CD14-positive monocyte (primary cell): ENCODE measurements at regions not wholly inside any gene's neighbourhood (a gene's known extent, or its start where the extent isn't known, plus 50 kb on each side); places are given as distances from the start of the nearest gene placed in this dataset.

ENCODE experiments used
- DNase-seq, 3 donors: peaks; one replicate each; pipeline ENCODE4 v3.0.0-alpha.2; 2011 to 2022
- H2AFZ ChIP-seq: 2 replicates; pipeline ENCODE4 v1.6.0; 2012; ENCODE audit warnings: mild to moderate bottlenecking, low read depth, low read length, inconsistent platforms; ENCODE audit not compliant: insufficient read depth, poor library complexity, severe bottlenecking
- H3K27ac ChIP-seq, 2 donors: 1 replicate in 1 of 2; 2 replicates in 1 of 2; pipeline ENCODE4 v1.5.1; 2012 to 2013; ENCODE audit warnings: low read length in 2 of 2, control low read depth in 1 of 2, inconsistent platforms in 1 of 2, low read depth in 1 of 2, mild to moderate bottlenecking in 1 of 2
- H3K27me3 ChIP-seq, 2 donors: one replicate each; pipeline versions ENCODE4 v1.6.0 to v1.6.1; 2011 to 2013; ENCODE audit warnings: low read length in 2 of 2; ENCODE audit not compliant: control insufficient read depth in 2 of 2, insufficient read depth in 2 of 2
- H3K36me3 ChIP-seq, 2 donors: replicated peaks in 1 of 2; 1 replicate in 1 of 2; 2 replicates in 1 of 2; pipeline versions ENCODE4 v1.5.1 to v1.6.1; 2012 to 2013; ENCODE audit warnings: low read length in 2 of 2, control low read depth in 1 of 2, inconsistent platforms in 1 of 2, mild to moderate bottlenecking in 1 of 2; ENCODE audit not compliant: insufficient read depth in 2 of 2, control insufficient read depth in 1 of 2
- H3K4me1 ChIP-seq, 2 donors: 1 replicate in 1 of 2; 2 replicates in 1 of 2; pipeline versions ENCODE4 v1.5.1 to v1.6.1; 2012 to 2013; ENCODE audit warnings: low read length in 2 of 2, control low read depth in 1 of 2, inconsistent platforms in 1 of 2, mild to moderate bottlenecking in 1 of 2, moderate library complexity in 1 of 2; ENCODE audit not compliant: insufficient read depth in 2 of 2, control insufficient read depth in 1 of 2
- H3K4me2 ChIP-seq: replicated peaks from 2 replicates; pipeline ENCODE3; 2012; ENCODE audit warnings: low read length, moderate library complexity, mild to moderate bottlenecking; ENCODE audit not compliant: poor library complexity, severe bottlenecking; ENCODE audit errors: extremely low read depth
- H3K4me3 ChIP-seq, 3 experiments: fragments of 200-600 bp in 1 of 3; sonication (generic) in 1 of 3; replicated peaks in 1 of 3; 1 replicate in 2 of 3; 2 replicates in 1 of 3; pipeline ENCODE4 v1.5.1; 2011 to 2013; ENCODE audit warnings: low read length in 3 of 3, mild to moderate bottlenecking in 3 of 3, control low read depth in 2 of 3, low read depth in 2 of 3, inconsistent platforms in 1 of 3, moderate library complexity in 1 of 3
- H3K79me2 ChIP-seq: 2 replicates; pipeline ENCODE4 v1.6.0; 2012; ENCODE audit warnings: mild to moderate bottlenecking, control low read depth, inconsistent platforms, low read length, moderate library complexity; ENCODE audit not compliant: insufficient read depth
- H3K9ac ChIP-seq: 2 replicates; pipeline ENCODE4 v1.6.0; 2017; ENCODE audit warnings: low read length, mild to moderate bottlenecking; ENCODE audit not compliant: insufficient read depth, poor library complexity, severe bottlenecking
- H3K9me3 ChIP-seq, 2 donors: replicated peaks in 1 of 2; 1 replicate in 1 of 2; 2 replicates in 1 of 2; pipeline versions ENCODE4 v1.5.1 to v1.6.1; 2012 to 2013; ENCODE audit warnings: low read length in 2 of 2, control low read depth in 1 of 2; ENCODE audit not compliant: control insufficient read depth in 1 of 2, insufficient read depth in 1 of 2
- H4K20me1 ChIP-seq: 2 replicates; pipeline ENCODE4 v1.6.0; 2012; ENCODE audit warnings: mild to moderate bottlenecking, low read length, control low read depth, moderate library complexity; ENCODE audit not compliant: insufficient read depth
- H3K27ac Mint-ChIP-seq, 7 donors: one replicate each; pipeline ENCODE4 v1.8.0; 2020; ENCODE audit warnings: mild to moderate bottlenecking in 7 of 7, mixed read lengths in 7 of 7, moderate library complexity in 6 of 7, inconsistent platforms in 2 of 7
- H3K27me3 Mint-ChIP-seq, 3 donors: one replicate each; pipeline ENCODE4 v1.8.0; 2021 to 2022; ENCODE audit warnings: low read depth in 3 of 3, mild to moderate bottlenecking in 3 of 3, mixed read lengths in 3 of 3, moderate library complexity in 3 of 3, inconsistent platforms in 1 of 3
- H3K36me3 Mint-ChIP-seq, 2 donors: one replicate each; pipeline ENCODE4 v1.8.0; 2020; ENCODE audit warnings: mixed read lengths in 2 of 2, inconsistent platforms in 1 of 2, mild to moderate bottlenecking in 1 of 2
- H3K4me1 Mint-ChIP-seq: one replicate; pipeline ENCODE4 v1.8.0; 2020; ENCODE audit warnings: mild to moderate bottlenecking, mixed read lengths
- H3K4me3 Mint-ChIP-seq, 2 donors: one replicate each; pipeline ENCODE4 v1.8.0; 2020; ENCODE audit warnings: mild to moderate bottlenecking in 2 of 2, mixed read lengths in 2 of 2, moderate library complexity in 1 of 2
- H3K9me3 Mint-ChIP-seq, 7 donors: one replicate each; pipeline ENCODE4 v1.8.0; 2020 to 2022; ENCODE audit warnings: mixed read lengths in 7 of 7, mild to moderate bottlenecking in 6 of 7, moderate library complexity in 6 of 7, inconsistent platforms in 2 of 7
- CTCF ChIP-seq: fragments of 200-600 bp; IDR thresholded peaks from one replicate; pipeline ENCODE4 v1.8.0; 2022; ENCODE audit warnings: antibody characterized with exemption, mild to moderate bottlenecking
- WGBS: methylation state at CpG from one replicate; pipeline ENCODE4 v1.1.5; 2013; ENCODE audit warnings: missing lambda C conversion rate; ENCODE audit not compliant: insufficient coverage; 5-methylcytosine and 5-hydroxymethylcytosine counted together
- intact Hi-C, 2 donors: fragments of 100-400 bp; cut with micrococcal nuclease; formaldehyde crosslinking; loops; one replicate each; pipeline versions ENCODE4 v1.15.0 to v1.15.1; 2023

GRCh38 chr12:78778339-78778738 lies 86.2 kb upstream of the SYT1 start:
- no peak overlapping the region for H3K27ac Mint-ChIP-seq

GRCh38 chr12:78787576-78787975 lies 77.0 kb upstream of the SYT1 start:
- no peaks in the 10 kb centered on the region for H4K20me1 ChIP-seq
- no peaks in the 10 kb centered on the region for H3K4me1 ChIP-seq
- H3K9ac ChIP-seq, result no peak overlapping the region
- TF ChIP-seq CTCF, result no peak
- Mint-ChIP-seq H3K27ac (no peak overlapping the region), H3K4me1 (no peaks in the 10 kb centered on the region), H3K4me3 (no peak overlapping the region), H3K9me3 (peaks cover 0 to 3% (median 0%) of the 10 kb centered on the region in 7 donors), H3K27me3 (no peaks in the 10 kb centered on the region), H3K36me3 (no peaks in the 10 kb centered on the region)
- H3K36me3 ChIP-seq, result no peaks in the 10 kb centered on the region
- no peak for DNase-seq
- no peak overlapping the region for H3K4me2 ChIP-seq
- H3K79me2 ChIP-seq, result no peaks in the 10 kb centered on the region
- no peak overlapping the region for H3K4me3 ChIP-seq
- no peaks in the 10 kb centered on the region for H3K27me3 ChIP-seq
- no peaks in the 10 kb centered on the region for H3K9me3 ChIP-seq
- no peak overlapping the region for H2AFZ ChIP-seq
- intact Hi-C loops, result no loop called here
- no peak overlapping the region for H3K27ac ChIP-seq

More at GRCh38 chr12:78778339-78778738, 86.2 kb upstream of the SYT1 start:
- no peaks in the 10 kb centered on the region for H3K79me2 ChIP-seq
- WGBS, result no CpG with 5 or more reads among the region's 2 CpGs
- H3K27ac ChIP-seq, result no peak overlapping the region
- no peaks in the 10 kb centered on the region for H3K4me1 ChIP-seq
- no peak for DNase-seq
- H3K36me3 ChIP-seq, result no peaks in the 10 kb centered on the region
- no peak overlapping the region for H3K4me2 ChIP-seq
- intact Hi-C loops, result no loop called here
- no peak overlapping the region for H3K4me3 ChIP-seq
- no peaks in the 10 kb centered on the region for H3K36me3 Mint-ChIP-seq
- H3K27me3 ChIP-seq, result no peaks in the 10 kb centered on the region
- H3K9ac ChIP-seq, result no peak overlapping the region
- H3K27me3 Mint-ChIP-seq, result peaks cover 0 to 2% (median 2%) of the 10 kb centered on the region in 3 donors
- no peaks in the 10 kb centered on the region for H3K4me1 Mint-ChIP-seq
- H3K4me3 Mint-ChIP-seq, result no peak overlapping the region
- no peaks in the 10 kb centered on the region for H4K20me1 ChIP-seq
- H2AFZ ChIP-seq, result no peak overlapping the region
- TF ChIP-seq CTCF, result no peak
- no peaks in the 10 kb centered on the region for H3K9me3 ChIP-seq
- H3K9me3 Mint-ChIP-seq, result no peaks in the 10 kb centered on the region
